ENCODE measurements at regions not wholly inside any gene's neighbourhood (a gene's known extent, or its start where the extent isn't known, plus 50 kb on each side); places are given as distances from the start of the nearest gene placed in this dataset.

DNA sequence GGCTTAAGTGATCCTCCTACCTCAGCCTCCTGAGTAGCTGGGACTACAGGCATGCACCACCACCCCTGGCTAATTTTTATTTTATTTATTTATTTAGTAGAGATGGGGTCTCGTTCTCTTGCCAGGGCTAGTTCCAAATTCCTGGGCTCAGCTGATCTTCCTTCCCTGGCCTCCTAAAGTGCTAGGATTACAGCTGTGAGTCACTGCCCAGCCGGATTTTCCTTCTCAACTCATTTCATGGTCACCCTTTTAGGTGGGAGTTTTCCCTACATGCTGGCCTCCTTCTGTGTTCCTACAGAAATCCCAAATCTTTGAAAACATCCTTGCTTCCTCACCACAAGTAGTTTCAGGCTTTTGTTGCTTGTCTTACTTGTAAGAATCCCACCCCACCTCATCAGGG is 102.1 kb upstream of the SIAH1 start:
- DNase-seq (ENCODE audit: low spot score), result no peak

DNA sequence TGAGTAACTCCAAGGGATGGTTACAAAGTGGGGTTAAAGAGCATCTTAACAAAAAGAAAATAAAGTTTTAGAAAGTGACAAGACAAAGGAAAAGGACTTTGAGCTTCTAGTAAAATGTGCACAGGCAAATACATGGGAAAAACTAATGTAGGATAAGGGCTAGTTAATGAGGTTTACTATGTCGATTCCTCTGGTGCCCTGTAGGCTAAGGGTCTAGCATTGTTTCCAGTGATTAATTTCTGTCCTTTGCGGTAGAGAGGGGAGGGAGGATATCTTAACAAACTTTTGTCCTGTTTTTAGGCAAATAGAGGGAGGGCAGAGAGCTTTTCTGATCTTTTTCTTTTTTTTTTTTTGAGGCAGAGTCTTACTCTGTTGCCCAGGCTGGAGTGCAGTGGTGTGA is 96.6 kb upstream of the SIAH1 start:
- no peak for DNase-seq (ENCODE audit: low spot score)

DNA sequence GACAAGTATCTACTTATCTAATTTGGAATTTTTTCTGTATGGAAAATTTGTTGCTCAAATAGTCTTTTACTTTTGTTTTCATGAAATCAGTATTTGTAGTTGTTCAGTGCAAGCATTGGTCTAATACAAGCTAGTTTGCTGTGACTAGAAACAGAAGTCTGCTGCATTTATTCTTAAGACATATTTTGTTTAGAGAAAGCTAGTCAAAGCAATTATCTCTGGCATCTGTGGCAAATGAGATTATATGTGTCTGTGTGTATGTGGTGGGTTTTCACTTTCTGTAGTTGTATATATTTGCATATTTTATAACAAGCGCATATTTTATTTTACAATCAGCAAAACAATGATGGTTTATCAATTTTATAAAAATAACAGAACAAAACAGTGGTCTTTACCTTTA is 96.0 kb upstream of the SIAH1 start:
- DNase-seq (ENCODE audit: low spot score), result no peak

DNA sequence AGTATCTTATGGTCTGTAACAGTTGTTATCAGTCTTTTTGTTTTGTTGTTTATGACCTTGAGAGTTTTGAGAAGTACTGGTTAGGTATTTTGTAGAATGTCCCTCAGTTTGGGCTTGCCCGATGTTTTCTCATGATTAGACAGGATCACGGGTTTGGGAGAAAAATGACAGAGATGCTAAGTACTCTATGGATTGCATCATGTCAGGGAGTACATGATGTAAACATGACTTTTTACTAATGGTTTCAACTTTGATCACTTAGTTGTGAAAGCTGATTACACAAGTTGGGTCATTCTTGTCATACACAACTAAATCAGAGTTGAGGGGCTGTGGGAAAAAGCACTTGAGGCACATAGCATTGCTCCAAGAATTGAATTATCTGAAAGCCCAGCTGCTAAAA is 94.7 kb upstream of the SIAH1 start:
- DNase-seq (ENCODE audit: low spot score), result no peak

DNA sequence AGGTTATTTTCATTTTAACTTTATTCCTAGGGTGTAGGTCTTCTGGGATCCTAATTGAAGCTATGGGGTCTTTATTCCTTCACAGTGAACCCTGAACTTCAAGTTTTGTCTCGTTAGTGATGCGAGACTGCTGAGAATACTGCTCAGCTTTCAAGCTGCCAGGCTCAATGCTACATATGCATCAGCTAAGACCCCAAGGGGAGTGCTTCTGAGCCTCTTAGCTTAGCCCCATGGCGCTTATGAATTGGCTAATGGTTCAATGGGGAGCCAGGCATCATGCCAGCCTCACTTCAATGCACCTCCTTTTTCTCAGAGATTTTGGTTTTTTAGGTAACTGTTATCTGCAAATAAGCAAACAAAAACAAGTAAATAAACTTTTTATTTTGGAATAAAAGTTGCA is 94.1 kb upstream of the SIAH1 start:
- no peak for DNase-seq (ENCODE audit: low spot score)

DNA sequence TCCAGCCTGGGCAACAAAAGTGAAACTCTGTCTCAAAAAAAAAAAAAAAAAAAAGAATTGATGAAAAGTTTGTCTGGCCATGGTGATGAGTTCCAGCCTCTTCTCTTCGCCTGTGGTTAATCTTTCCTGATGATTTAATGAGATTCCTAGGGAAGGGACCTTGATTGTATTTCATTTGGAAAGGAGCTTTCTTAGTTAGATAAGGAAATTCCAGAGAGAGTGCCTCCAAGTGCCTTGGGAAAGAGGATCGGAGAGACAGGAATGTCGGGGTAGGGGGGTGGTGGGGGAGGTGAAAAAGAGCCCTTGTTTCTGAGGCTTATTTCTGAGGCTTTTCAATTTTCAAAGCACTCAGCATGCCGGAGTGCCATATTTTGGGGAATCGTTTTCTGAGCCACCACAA is 93.2 kb upstream of the SIAH1 start:
- DNase-seq (ENCODE audit: low spot score), result no peak

DNA sequence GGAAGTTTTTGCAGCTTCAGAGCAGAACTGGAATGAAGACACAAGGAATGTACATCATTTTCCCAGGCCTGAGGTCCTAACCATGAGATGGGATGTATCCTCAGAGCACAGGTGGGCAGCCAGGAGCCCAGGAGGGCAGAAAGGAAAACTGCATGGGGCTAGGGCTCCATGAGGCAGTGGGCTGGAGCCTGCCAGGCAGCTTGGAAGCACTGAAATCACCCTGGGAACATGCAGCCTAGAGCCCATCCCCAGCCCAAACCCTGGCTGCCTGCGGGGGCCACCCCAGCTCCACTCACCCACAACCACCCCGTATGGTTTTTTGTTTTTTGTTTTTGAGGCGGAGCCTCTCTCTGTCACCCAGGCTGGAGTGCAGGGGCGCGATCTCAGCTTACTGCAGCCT is 86.2 kb upstream of the SIAH1 start:
- no peak for DNase-seq (ENCODE audit: low spot score)

DNA sequence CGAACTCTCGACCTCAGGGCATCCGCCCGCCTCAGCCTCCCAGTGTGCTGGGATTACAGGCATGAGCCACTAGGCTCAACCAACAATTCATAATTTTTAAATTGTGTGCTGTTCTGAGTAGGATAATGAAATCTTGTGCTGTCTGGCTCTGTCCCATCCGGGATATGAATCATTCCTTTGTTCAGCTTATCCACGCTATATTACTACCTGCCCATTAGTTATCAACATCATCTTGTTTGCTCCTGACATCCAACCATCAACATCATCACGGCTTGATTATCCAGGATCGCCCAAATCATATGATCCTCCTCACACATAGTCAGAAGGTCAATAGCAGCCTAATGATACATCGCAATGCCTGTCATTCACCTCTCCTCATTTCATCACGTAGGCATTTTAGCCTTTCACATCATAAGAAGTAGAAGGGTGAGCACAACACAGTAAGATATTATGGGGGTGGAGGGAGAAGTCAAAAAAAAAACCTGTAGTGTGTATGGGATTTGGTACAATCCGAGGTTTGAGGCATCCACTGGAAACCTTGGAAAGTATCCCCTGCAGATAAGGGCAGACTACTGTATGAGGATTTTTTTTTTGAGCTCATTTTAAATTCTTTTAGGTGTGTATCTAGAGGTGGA is 77.0 kb upstream of the SIAH1 start:
- peak; percentile 44 for DNase-seq (ENCODE audit: low spot score)

DNA sequence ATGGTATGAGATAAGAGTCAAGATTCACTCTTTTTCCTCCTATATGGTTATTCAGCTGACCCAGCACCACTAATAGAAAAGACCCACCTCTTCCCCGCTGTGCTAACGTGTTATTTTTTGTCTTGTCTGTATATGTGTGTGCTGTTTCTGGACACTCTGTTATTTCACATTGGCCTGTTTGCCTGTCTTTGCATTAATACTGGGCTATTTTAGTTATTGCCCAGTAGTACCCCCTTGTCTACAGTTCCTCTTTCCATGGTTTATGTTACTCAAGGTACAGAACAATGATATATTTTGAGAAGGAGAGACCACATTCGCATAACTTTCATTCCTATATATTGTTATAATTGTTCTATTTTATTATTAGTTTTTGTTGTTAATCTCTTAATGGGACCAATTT is 74.0 kb upstream of the SIAH1 start:
- DNase-seq (ENCODE audit: low spot score), result no peak

DNA sequence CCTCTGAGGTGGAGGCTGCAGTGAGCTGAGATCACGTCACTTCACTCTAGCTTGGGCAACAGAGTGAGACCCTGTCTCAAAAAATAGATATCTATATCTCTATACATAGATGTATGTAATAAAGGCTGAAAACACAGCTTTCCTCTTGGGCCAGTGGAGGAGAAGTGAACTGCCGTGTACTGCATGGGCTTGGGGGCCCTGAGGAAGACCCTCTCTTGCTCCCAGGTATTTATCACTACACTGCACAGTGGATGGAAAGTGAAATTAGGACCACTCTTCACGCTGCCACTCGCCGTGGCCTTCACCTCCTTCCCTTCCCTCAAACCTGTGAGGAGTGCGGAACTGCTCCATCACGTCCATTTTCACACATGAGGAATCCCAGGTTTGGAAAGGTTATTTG is 68.8 kb upstream of the SIAH1 start:
- no peak for DNase-seq (ENCODE audit: low spot score)

DNA sequence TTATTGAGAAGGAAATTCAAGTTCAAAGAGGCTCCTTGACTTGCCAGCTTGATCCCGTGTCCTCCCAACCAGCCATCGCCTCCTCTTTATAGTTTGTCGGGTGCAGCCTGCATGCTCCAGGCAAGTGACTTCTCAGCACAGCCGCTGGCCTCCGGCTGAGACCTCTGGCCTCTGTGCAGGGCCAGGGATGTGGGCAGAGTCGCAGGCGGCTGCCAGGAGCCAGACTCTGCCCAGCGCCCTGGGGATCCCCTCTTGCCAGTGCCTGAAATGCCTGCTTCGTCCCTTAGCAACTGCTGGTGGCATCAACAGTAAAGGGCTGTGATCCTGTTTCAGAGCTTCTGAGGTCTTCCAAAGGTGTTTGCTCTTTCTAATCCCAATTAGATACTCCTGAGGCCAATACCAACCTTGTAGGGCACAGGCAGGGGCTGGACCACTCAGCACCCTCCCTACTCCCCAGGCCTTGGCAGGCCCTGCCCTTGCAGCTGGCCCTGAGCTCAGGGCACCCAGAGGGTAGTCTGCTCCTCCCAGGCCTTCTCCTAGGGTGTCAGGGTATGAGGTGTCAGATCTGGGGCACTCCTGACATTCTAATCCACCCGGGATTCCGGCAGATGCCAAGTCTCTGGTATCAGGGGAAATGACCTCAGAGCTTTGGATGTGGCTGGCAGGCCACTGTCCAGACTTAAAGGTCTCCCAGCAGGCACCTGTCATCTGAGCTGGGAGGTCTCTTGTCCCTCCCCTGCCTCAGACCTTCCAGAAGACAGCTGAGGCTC is 68.0 kb upstream of the SIAH1 start:
- no peak for DNase-seq (ENCODE audit: low spot score)

DNA sequence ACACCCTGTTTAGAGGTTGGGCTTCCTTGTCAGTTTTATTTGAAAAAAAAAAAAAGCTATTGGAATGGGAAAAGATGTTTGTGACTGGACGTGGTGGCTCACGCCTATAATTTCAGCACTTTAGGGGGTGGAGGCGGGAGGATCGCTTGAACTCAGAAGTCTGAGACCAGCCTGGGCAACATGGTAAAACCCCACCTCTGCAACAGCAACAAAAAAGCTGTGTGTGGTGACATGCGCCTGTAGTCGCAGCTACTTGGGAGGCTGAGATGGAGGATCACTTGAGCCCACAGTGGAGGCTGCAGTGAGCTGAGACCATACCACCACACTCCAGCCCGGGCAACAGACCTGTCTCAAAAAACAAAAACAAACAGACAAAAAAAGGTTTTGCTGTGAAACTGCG is 66.1 kb upstream of the SIAH1 start:
- DNase-seq (ENCODE audit: low spot score), result no peak

DNA sequence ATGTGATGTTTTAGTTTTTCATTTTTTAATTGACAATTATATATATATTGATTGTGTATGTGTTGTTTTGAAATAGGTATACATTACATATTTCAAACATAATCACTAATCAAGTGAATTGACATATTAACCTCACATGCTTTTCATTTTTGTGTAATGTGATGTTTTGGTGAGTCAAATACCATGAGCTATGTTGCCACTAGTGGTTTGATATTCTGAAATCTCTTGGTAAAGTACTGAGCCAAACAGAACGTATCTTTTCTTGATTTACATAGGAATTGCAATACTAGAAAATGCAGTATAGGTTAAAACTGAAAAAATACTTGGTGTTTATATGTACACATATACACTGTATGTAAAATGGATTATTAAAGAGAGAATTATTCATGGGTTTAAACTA is 65.2 kb upstream of the SIAH1 start:
- no peak for DNase-seq (ENCODE audit: low spot score)

DNA sequence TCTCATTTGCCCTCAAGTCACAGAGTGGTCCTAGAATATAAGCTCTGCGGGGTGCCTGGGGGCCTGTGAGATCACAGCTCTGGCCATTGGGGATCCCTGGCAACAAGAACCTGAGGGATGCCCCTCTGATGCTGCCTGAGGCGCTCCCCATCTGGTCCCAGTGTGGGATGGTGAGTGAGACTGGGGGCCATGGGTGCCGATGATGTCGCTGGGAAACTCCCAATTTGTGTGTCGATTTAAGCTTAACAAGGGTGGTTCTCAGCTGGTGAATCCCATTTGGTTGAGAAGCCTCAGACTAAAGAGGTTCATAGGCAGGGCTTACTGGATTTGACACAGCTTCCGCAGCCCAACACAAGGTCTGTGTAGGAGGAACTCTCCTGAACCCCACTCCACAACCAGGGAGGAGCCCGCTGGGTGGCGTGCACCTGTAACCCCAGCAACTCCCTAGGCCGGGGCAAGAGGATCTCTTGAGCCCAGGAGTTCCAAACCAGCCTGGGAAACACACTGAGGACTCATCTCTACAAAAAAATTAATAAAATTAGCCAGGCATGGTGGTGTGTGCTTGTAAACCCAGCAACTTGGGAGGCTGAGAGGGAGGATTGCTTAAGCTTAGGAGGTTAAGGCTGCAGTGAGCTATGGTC is 63.7 kb upstream of the SIAH1 start:
- no peak for DNase-seq (ENCODE audit: low spot score)

DNA sequence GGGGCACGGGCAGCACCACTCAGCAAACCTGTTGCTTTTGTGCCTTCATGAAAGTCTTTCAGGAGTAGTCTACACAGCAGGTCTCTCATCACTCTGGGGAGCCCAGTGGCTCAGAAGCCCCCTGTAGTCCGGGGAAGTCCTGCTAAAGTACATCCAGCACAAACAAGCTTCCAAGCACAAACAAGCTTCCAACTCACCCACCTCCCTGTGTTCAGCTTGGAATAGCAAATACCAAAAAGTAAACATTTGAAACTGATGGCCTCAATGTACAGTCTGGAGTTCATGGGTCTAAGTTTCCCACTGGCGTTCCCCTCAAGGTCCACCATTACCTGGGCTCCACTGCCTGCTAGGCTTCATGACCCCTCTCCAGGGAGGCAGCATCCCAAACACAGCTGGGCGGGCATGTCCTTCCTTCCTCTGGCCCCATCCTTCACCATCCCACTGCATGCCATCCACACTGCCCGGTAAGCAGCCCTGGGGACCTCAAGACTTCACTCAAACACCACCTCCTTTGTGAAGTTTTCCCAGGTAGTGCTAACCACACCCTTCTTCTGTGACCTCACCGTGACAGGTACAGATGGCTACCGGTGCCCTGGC is 62.8 kb upstream of the SIAH1 start:
- DNase-seq (ENCODE audit: low spot score), result no peak

DNA sequence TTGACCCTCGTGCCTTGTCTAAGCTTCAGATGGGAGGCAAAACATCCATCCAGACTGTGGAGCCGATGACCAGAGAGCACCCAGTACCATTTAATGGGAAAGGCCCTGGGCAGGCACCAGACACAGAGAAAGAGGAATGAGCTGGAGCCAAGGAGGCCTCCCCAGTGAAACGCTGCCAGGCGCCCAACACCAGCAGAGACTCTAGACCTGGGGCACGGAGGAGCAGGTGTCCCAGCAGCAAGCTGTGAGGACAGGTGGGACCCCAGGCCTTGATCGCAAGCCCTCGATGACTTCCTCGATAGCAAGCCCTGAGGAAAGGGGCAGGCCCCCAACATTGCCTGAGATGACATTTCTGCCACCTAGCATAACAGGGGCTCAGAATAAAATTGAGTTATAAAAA is 62.2 kb upstream of the SIAH1 start:
- no peak for DNase-seq (ENCODE audit: low spot score)

DNA sequence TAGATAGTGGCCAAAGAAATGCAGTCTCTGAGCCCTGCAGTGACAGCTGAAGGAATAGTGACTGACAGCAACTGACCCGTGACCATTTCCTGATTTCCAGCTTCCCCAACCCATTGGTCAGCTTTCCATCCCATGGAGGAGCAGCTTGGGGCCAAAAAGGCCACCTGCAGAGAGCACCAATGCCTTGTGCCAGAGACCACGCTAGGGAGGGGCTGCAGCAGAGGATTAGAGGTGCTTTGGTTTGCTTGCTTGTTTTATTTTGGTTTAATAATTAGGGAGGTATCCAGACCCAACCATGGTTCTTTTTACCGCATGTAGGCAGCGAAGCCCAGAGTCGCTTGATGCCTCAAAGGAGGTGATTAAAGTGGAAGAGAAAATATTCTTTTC is 61.3 kb upstream of the SIAH1 start:
- DNase-seq (ENCODE audit: low spot score), result no peak

DNA sequence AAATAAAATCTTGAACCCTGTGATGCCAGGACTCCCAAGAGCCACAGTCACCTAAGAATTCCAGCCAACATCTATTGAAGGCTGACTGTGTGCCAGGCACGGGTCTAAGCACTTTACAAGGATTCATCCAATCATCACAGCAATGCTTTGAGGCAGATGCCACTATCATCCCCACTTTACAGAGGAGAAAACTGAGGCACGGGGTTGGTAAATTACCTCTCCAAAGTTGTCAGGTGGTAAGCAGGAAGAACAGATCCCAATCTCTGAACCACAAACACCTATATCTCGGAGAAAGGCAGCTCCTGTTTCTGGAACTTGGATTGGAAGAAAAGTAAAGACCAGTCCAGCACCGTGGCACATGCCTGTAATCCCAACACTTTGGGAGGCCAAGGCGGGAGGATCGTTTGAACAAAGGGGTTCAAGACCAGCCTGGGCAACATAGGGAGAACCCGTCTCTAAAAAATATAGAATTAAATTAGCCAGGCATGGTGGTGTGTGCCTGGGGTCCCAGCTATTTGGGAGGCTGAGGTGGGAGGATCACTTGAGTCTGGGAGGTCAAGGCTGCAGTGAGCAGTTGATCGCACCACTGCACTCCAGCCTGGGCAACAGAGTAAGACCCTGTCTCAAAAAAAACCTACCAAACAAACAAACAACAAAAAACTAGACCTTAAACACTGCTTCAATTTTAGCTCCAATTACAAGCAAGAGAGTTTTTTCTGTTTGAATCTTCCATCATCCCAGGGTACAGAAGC is 60.7 kb upstream of the SIAH1 start:
- no peak for DNase-seq (ENCODE audit: low spot score)

DNA sequence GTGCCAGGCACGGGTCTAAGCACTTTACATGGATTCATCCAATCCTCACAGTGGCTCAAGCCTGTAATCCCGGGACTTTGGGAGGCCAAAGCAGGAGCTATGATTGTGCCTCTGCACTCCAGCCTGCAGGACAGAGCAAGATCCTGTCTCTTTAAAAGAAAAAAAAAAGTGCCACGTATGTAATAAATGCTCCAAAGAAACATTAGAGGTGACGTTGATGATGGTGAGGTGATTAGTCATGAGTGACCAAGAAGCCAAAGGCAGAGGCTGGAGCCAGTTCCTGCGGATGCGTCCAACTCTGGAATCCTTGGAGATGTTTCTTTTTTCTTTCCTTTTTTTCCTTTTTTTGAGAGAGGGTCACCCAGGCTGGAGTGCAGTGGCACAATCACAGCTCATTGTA is 59.4 kb upstream of the SIAH1 start:
- DNase-seq (ENCODE audit: low spot score), result peak; percentile 92

DNA sequence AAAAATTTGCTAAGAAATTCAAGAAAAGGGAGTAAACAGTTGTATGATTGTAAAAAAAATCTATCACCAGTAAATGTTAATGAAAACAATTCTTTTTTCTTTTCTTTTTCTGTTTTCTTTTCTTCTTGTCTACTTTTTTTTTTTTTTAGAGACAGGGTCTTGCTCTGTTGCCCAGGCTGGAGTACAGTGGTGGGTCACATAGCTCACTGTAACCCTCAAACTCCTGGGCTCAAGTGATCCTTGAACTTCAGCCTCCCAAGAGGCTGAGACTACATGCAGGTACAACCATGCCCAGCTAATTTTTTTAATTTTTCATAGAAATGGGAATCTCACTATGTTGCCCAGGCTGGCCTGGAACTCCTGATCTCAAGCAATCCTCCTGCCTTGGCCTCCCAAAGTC is 57.2 kb upstream of the SIAH1 start:
- no peak for DNase-seq (ENCODE audit: low spot score)

DNA sequence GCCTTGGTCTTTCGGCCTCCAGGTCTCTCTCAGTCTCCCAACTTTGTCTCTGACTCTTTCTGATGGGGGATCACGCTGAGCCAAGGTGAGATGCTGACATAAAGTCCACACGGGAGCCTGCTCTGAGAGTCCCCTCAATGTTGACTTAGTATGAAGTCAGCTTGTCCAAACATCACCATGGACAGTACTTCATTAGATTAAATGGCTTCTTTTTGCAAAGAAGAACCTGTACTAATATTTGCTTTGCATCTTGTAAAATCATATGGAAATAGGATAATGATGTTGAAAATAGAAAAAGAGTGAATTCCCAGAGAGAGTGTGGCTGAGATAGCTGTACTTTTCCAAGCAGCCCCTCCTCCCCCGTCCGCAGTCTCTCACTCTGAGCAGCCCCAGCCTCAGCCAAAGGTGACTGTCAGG is 56.7 kb upstream of the SIAH1 start:
- DNase-seq (ENCODE audit: low spot score), result no peak

DNA sequence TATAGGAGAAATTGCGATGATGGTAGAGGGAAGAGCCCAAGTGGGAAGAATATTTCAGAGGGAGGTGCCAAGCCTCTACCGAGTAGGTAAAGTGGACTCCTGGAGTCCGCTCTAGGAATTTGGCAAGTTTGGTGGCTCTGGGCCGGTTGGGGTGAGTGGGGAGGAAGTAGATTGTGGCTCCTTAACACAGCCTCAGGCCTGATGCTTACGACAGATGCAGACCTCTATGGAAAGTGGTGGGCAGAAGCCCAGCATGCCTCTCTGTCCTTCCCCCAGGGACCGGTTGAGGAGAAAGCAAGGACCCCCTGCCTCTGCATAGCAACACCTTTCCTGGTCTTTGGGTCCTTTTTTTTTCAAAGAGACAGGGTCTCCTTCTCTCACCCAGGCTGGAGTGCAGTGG is 55.9 kb upstream of the SIAH1 start:
- no peak for DNase-seq (ENCODE audit: low spot score)

DNA sequence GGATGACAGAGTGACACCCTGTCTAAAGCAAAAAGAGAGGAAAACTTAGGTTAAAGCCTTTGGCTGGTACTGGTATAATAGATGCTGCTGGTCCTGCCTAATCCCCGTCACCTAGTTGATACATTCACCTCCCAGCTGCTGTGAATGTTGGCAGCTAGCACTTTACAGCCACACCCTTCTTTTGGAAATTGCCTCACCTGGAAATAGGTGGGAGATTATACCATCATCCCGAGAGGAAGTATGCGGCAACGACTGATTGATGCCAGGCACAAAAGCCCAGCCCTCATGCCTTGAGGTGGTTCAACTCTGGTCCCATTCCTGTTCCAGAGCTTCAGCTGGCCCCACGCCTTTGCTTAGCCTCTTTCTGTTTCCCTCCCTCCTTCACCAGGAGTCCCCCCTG is 53.2 kb upstream of the SIAH1 start:
- no peak for DNase-seq (ENCODE audit: low spot score)
